ENCODE measurements at regions not wholly inside any gene's neighbourhood (a gene's known extent, or its start where the extent isn't known, plus 50 kb on each side); places are given as distances from the start of the nearest gene placed in this dataset.

GRCh38 chr20:43322851-43323250, 133.1 kb upstream of the PTPRT start:
- TF ChIP-seq CTCF (IDR thresholded peaks at IDR 0.05) (no peak), POLR2A (IDR thresholded peaks at IDR 0.05) (no peak)

Data from adrenal gland (tissue), 5 donors.